ENCODE measurements at regions not wholly inside any gene's neighbourhood (a gene's known extent, or its start where the extent isn't known, plus 50 kb on each side); places are given as distances from the start of the nearest gene placed in this dataset.

DNA sequence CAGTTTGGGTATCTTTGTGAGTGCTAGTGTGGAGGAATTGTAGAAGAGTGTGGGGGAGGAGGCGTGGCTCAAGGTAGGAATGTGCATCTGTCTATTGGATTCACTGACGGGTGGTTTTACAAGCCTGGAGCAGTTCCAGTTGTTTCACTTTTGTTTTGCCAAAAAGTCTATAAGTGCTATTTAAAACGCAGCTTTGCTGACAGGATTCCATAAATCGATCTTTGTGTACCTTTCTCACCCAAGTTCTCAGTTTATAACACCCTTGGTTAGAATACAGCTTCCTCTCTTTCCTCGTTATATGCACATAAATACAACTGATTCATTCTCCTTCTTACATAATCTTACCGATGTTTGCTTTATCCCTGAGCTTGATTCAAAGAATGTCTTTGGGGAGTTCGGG is 123.2 kb upstream of the UBE2E2 start:
- no peak for DNase-seq

- no peak for DNase-seq
These were observed 119.4 kb upstream of the UBE2E2 start for GRCh38 chr3:23083701-23084100.

- no peak for DNase-seq
These were observed 118.8 kb upstream of the UBE2E2 start for GRCh38 chr3:23084367-23084766.

DNA sequence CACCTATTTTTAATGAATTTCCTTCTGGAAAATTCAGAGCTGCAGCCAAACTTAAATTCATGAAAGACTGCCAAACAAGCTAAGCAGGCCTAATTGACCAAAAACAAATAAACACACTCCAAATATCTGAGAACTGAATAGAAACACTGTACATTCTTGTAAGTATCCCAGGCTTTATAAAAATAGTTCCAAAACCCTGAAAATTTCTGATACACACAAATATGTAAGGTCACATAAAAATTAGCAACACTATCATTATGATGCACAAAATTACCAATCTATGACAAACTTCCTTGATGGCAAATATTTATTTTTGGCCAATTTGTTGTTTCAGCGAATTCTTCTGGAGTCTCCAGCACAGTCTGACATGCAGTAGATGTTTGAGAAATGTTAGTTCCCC is 117.9 kb upstream of the UBE2E2 start:
- DNase-seq: no peak

DNA sequence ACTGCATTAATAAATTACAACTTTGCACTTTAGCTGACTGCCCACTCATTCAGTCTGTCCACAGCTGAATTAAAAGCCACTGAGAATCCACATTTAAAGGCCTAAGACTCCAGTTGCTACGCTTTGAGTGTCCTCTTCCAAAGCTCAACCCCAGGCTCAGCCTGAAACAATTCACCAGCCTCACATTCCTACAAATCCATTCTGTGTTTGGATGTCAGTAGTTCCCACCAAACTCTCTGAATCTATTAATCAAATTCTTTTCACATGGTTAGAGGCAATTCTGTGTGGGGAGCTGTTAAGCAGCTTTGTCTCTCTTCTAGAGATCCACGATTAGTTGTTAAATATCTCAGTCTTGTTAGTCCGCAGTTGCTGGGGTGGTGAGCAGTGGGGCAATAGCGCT is 116.8 kb upstream of the UBE2E2 start:
- DNase-seq: no peak

GRCh38 chr3:23086831-23087230 is 116.3 kb upstream of the UBE2E2 start:
- no peak for DNase-seq

GRCh38 chr3:23094412-23094811 is 108.7 kb upstream of the UBE2E2 start:
- no peak for DNase-seq

GRCh38 chr3:23094890-23095462 is 108.2 kb upstream of the UBE2E2 start:
- no peak for DNase-seq

- no peak for DNase-seq
These were observed 107.1 kb upstream of the UBE2E2 start for GRCh38 chr3:23096041-23096440.

GRCh38 chr3:23099021-23099420 is 104.1 kb upstream of the UBE2E2 start:
- DNase-seq: no peak

- no peak for DNase-seq
These were observed 103.5 kb upstream of the UBE2E2 start for GRCh38 chr3:23099677-23100076.

DNA sequence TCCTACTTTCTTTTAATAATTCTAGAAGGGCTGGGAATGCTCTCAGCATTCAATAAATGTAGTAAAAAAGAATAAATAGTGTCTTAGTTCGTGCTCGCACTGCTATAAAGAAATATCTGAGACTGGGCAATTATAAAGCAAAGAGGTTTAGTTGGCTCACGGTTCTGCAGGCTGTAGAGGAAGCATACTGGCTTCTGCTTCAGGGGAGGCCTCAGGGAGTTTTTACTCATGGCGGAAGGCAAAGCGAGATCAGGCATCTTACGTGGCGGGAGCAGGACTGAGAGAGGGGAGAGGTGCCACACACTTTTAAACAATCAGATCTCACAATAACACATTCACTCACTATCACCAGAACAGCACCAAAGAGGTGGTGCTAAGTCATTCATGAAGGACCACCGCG is 103.0 kb upstream of the UBE2E2 start:
- no peak for DNase-seq

DNA sequence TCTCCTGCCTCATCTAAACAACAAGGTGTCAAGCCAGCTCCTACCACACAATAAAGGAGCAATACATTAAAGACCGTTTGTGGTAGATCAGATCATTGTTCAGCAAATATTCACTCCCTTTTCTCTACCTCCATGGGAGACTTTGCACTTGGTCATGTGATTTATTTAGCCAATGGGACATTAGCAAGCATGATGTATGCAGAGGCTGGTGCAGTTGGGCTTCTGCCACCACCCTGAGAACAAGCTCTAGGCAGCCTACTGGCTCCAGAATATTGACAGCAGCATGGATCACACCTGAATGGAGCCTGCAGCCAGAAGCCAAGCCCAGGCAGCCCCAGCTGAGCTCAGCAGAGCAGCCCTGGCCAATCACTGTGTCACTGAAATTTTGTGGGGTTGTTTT is 99.4 kb upstream of the UBE2E2 start:
- DNase-seq: no peak

- DNase-seq: no peak
These were observed 98.1 kb upstream of the UBE2E2 start for GRCh38 chr3:23105048-23105447.

GRCh38 chr3:23106666-23107065 is 96.5 kb upstream of the UBE2E2 start:
- no peak for DNase-seq

DNA sequence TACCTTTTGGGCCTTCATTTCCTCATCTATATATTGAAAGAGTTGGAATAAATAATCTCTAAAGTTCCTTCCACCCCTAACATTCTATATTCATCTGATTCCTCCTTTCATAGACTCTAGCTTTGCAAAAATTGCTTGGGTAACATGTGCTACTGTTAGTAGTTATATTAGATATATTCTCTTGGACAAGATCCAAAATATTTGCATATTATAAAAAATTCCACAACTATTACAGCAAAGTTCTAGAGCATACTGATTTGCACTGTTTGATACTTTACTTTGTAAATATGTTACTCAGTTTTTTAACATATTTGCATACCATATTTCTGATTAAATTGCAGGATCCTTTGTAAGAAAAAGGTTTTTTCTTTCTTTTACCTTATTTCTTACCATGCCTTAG is 95.9 kb upstream of the UBE2E2 start:
- no peak for DNase-seq

DNA sequence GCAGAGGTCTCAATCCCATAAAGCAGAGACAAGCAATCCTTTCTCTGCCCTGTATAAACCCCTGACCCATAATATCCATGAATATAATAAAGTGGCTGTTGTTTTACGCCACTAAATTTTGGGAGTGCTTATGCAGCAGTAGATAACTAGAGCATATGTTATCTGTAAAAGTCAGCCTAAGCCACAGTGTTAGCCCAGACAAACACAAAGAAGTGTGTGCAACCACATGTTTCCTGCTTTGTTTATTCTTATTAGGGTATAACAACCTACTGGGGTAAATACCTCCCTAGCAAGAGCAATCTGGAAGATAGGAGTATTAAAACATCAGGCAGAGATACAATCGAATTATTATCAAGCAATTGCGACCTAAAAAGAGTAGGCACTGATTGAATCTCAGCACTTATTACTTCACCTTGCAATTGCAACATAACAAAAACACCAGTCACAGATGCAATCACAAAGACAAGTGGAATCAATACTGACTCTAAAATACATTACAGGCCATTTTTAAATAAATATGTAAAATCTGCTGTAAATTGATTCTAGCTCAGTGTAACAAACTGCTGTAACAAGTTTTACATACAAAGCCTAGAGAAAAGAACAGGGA is 94.6 kb upstream of the UBE2E2 start:
- DNase-seq: no peak

GRCh38 chr3:23111286-23111685 is 91.8 kb upstream of the UBE2E2 start:
- no peak for DNase-seq

- no peak for DNase-seq
These were observed 91.3 kb upstream of the UBE2E2 start for GRCh38 chr3:23111797-23112196.

DNA sequence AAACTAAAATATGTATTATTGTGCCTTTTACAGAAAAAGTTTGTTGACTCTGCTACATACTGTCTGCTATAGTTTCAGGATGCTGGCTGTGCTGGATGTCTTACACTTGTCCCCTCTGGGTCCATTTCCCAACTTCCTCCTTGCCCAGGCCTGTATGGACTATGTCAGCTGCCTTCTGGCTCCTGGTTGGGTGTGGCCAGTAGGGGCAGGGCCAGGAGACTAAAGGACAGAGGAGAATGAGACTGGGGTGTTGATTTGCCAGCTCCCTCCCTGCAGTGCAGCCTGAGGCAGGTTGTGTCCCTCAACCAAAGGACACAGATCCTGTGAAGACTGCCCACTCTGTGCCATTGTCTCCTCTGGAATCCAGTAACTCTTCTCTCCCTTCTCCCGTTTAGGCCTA is 90.6 kb upstream of the UBE2E2 start:
- no peak for DNase-seq

- no peak for DNase-seq
These were observed 89.5 kb upstream of the UBE2E2 start for GRCh38 chr3:23113455-23114171.

- DNase-seq: no peak
These were observed 88.7 kb upstream of the UBE2E2 start for GRCh38 chr3:23114432-23114831.

DNA sequence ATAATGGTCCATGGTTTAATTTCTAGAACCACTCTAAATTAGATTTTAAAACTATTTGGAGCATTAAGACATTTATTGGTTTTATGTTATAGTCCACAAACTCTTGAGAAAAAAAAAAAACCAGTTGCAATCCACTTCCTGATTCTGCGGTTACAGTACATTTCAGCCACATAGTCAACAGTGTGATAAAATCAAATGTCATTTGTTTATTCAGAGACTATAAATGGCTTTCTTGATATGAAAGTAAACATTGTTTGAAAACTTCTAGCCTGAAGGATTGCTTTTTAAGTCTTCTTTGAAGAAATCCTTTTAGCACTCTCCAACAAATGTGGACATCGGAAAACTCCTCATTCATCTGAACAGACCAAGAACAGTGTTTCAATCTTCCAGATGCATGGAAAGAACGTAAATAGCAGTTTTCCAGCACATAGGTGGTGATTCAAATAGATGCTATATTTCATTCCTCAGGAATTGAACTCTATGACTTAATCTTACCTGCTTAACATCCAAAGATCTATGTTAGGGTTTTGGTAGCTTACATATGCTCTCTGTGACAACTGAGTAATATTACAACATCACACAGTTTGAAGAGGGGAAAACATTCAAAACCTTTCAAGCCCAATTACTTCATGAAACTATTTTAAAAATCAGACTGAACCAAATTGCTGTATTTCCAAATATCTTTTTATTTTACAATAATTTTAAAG is 87.8 kb upstream of the UBE2E2 start:
- no peak for DNase-seq
